ENCODE measurements at regions not wholly inside any gene's neighbourhood (a gene's known extent, or its start where the extent isn't known, plus 50 kb on each side); places are given as distances from the start of the nearest gene placed in this dataset.
A peak's percentile ranks its signal among the peaks of the same experiment; 100 is the strongest.

DNA sequence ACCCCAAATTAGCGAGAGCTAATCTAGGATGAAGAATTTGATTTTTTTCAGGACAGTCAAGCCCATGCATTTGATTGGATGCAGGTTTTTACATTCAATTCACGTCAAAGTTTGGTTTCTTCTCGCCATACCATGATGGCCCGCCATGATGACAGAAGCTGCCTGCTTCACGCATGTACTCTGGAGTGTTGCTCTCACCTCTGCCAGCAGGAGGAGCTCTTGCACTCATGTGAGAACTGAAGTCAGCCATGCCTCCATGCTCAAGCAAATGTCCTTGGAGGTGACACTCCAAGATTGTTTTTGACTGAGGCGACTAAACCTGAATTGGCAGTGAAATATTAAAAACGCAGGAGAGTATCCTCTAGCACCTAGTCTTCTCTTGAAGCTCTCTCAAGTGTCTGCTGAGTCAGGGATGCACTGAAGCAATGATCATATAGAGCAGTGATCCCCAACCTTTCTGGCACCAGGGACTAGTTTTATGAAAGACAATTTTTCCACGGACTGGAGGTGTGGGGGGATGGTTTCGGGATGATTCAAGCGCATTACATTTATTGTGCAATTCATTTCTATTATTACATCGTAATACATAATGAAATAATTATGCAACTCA is 120.9 kb downstream of the SAMMSON start:
- peak; percentile 43 for DNase-seq (ENCODE audit: low read depth)

GRCh38 chr3:70127192-70127591 is 127.7 kb downstream of the SAMMSON start:
- no peak for DNase-seq (ENCODE audit: low read depth)

- no peak for DNase-seq (ENCODE audit: low read depth)
These were observed 137.8 kb downstream of the SAMMSON start for GRCh38 chr3:70137366-70137765.

- DNase-seq (ENCODE audit: low read depth) = no peak
These were observed 139.1 kb downstream of the SAMMSON start for GRCh38 chr3:70138606-70139005.

Data from stimulated activated CD8-positive, alpha-beta memory T cell treated with anti-CD3 and anti-CD28 coated beads, Interleukin-7, amount 100 ng/mL, for 24 hours (primary cell).